Chondrocyte (in vitro differentiated cells): ENCODE measurements at regions not wholly inside any gene's neighbourhood (a gene's known extent, or its start where the extent isn't known, plus 50 kb on each side); places are given as distances from the start of the nearest gene placed in this dataset.
A peak's percentile ranks its signal among the peaks of the same experiment; 100 is the strongest.
"Not testable (repeated sequence)": the region's sequence is repeated elsewhere in the genome, so short reads cannot be mapped to it uniquely, and the experiment has no call there.

ENCODE experiments used
- DNase-seq: peaks from one replicate; pipeline ENCODE4 v3.0.0; 2021; ENCODE audit warnings: mixed read lengths, low spot score
- H3K27ac Mint-ChIP-seq: one replicate; pipeline ENCODE4 v1.8.0; 2021; ENCODE audit warnings: mild to moderate bottlenecking, moderate library complexity, mixed read lengths; ENCODE audit not compliant: unreplicated experiment
- H3K27me3 Mint-ChIP-seq: 2 replicates; pipeline ENCODE4 v1.8.0; 2021; ENCODE audit warnings: low read depth, mixed read lengths
- H3K36me3 Mint-ChIP-seq: 2 replicates; pipeline ENCODE4 v1.8.0; 2021; ENCODE audit warnings: low read depth, mixed read lengths
- H3K4me1 Mint-ChIP-seq: 2 replicates; pipeline ENCODE4 v1.8.0; 2021; ENCODE audit warnings: low read depth, mild to moderate bottlenecking, mixed read lengths
- H3K4me3 Mint-ChIP-seq: one replicate; pipeline ENCODE4 v1.8.0; 2021; ENCODE audit warnings: mild to moderate bottlenecking, moderate library complexity, mixed read lengths; ENCODE audit not compliant: unreplicated experiment
- H3K9me3 Mint-ChIP-seq: 2 replicates; pipeline ENCODE4 v1.8.0; 2021; ENCODE audit warnings: low read depth, mixed read lengths
- CTCF ChIP-seq: fragments of 200-600 bp; sonication (generic); IDR thresholded peaks from 2 replicates; pipeline ENCODE4 v1.5.0; 2021; ENCODE audit warnings: antibody characterized with exemption, mild to moderate bottlenecking, moderate library complexity

GRCh38 chr9:106228861-106229260 is 534.5 kb downstream of the TMEM38B start:
- Mint-ChIP-seq H3K27ac (no peak overlapping the region), H3K4me3 (no peak overlapping the region), H3K27me3 (peaks cover 3% of the 10 kb centered on the region), H3K4me1 (no peaks in the 10 kb centered on the region), H3K36me3 (no peaks in the 10 kb centered on the region), H3K9me3 (no peaks in the 10 kb centered on the region)
- DNase-seq, result no peak
- no peak for TF ChIP-seq CTCF

- H3K9me3 Mint-ChIP-seq, result peaks cover 6% of the 10 kb centered on the region
- DNase-seq, result no peak
- H3K27me3 Mint-ChIP-seq, result no peaks in the 10 kb centered on the region
- H3K27ac Mint-ChIP-seq, result no peak overlapping the region
- no peak for TF ChIP-seq CTCF
- H3K4me3 Mint-ChIP-seq, result no peak overlapping the region
- H3K36me3 Mint-ChIP-seq, result no peaks in the 10 kb centered on the region
- H3K4me1 Mint-ChIP-seq, result peaks cover 4% of the 10 kb centered on the region
These were observed 538.8 kb downstream of the TMEM38B start for GRCh38 chr9:106233116-106233515.

- H3K9me3 Mint-ChIP-seq, result peaks cover 21% of the 10 kb centered on the region
- H3K4me3 Mint-ChIP-seq, DNase-seq, H3K4me1 Mint-ChIP-seq, H3K27me3 Mint-ChIP-seq, H3K36me3 Mint-ChIP-seq, H3K27ac Mint-ChIP-seq: not testable (repeated sequence)
These were observed 566.6 kb downstream of the TMEM38B start for GRCh38 chr9:106260908-106261307.

- DNase-seq, result no peak
- Mint-ChIP-seq H3K4me3 (peak overlapping the region; percentile 7), H3K9me3 (peaks cover 22% of the 10 kb centered on the region)
These were observed 583.6 kb downstream of the TMEM38B start for GRCh38 chr9:106277966-106278365.

GRCh38 chr9:106283769-106284168 is 579.2 kb upstream of the ZNF462 start:
- H3K27me3 Mint-ChIP-seq, result no peaks in the 10 kb centered on the region
- peaks cover 10% of the 10 kb centered on the region for H3K4me1 Mint-ChIP-seq
- H3K9me3 Mint-ChIP-seq, result peaks cover 16% of the 10 kb centered on the region
- no peak overlapping the region for H3K27ac Mint-ChIP-seq
- DNase-seq, result no peak
- TF ChIP-seq CTCF, result no peak
- peaks cover 4% of the 10 kb centered on the region for H3K36me3 Mint-ChIP-seq
- H3K4me3 Mint-ChIP-seq, result no peak overlapping the region

More at GRCh38 chr9:106277966-106278365, 583.6 kb downstream of the TMEM38B start:
- Mint-ChIP-seq H3K27me3 (no peaks in the 10 kb centered on the region), H3K4me1 (peaks cover 10% of the 10 kb centered on the region), H3K36me3 (peaks cover 4% of the 10 kb centered on the region), H3K27ac (peak overlapping the region; percentile 62)
- no peak for TF ChIP-seq CTCF

DNA sequence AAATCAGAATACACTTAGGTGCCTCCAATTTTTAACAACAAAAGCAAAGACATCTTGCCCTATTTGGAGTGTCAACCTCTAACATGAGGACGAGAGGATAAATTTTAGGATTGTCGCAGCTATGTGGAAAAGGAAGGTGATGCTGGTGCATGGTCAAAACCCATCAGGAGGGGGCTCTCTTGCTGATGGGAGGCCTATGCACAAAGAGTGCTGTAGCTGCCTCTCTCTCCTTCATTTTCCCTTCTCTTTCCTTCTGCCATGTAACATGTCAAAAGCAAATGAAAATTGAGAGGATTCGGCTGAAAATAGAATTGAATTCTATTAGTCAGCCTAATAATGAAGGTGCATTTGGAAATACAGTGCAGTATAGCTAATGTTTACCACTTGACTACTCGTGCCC is 578.7 kb upstream of the ZNF462 start:
- no peak overlapping the region for H3K27ac Mint-ChIP-seq
- H3K9me3 Mint-ChIP-seq, result peaks cover 15% of the 10 kb centered on the region
- no peaks in the 10 kb centered on the region for H3K27me3 Mint-ChIP-seq
- peaks cover 4% of the 10 kb centered on the region for H3K36me3 Mint-ChIP-seq
- H3K4me3 Mint-ChIP-seq, result no peak overlapping the region
- peaks cover 10% of the 10 kb centered on the region for H3K4me1 Mint-ChIP-seq
- peak; percentile 53 for TF ChIP-seq CTCF
- no peak for DNase-seq
